Ovary (tissue), 3 donors: ENCODE measurements at regions not wholly inside any gene's neighbourhood (a gene's known extent, or its start where the extent isn't known, plus 50 kb on each side); places are given as distances from the start of the nearest gene placed in this dataset.

Experiments
- EP300 ChIP-seq: sonication (generic); formaldehyde crosslinking; IDR thresholded peaks from one replicate; pipeline ENCODE4 v1.6.1; 2017; ENCODE audit warnings: antibody characterized with exemption
- POLR2A ChIP-seq: fragments of 450-650 bp; IDR thresholded peaks from one replicate; pipeline ENCODE4 v1.6.1; 2017; ENCODE audit warnings: antibody characterized with exemption, mild to moderate bottlenecking, moderate library complexity
- TF ChIP-seq, protein P1 (sequence below), 3 donors: fragments of 450-650 bp in 2 of 3; fragments of 200-600 bp in 1 of 3; IDR thresholded peaks; one replicate each; pipeline versions ENCODE4 v1.5.1 to v1.8.0; 2016 to 2022; ENCODE audit warnings: antibody characterized with exemption in 3 of 3, mild to moderate bottlenecking in 1 of 3
- donor health status: DM: no; HTN: no; CAD: no.

DNA sequence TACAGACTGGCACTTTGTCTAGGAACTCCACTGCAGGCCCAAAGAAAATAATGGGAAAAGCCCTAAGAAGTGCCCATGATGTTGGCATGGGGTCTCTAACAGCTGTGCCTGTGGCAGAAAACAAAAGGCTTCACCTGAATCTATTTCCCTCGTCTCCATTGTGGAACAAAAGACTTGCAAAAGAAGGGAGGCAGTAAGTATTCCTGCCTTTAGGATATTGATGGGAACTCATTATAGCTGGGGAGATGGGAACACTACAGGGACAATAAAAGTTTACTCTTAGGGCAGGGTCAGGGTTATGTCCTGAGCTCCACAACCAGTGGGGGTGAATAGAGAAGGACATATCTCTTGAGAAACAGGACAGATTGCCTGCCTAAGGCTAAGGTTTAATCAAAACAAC is 930.6 kb upstream of the EPHA6 start:
- TF ChIP-seq, protein P1, sequence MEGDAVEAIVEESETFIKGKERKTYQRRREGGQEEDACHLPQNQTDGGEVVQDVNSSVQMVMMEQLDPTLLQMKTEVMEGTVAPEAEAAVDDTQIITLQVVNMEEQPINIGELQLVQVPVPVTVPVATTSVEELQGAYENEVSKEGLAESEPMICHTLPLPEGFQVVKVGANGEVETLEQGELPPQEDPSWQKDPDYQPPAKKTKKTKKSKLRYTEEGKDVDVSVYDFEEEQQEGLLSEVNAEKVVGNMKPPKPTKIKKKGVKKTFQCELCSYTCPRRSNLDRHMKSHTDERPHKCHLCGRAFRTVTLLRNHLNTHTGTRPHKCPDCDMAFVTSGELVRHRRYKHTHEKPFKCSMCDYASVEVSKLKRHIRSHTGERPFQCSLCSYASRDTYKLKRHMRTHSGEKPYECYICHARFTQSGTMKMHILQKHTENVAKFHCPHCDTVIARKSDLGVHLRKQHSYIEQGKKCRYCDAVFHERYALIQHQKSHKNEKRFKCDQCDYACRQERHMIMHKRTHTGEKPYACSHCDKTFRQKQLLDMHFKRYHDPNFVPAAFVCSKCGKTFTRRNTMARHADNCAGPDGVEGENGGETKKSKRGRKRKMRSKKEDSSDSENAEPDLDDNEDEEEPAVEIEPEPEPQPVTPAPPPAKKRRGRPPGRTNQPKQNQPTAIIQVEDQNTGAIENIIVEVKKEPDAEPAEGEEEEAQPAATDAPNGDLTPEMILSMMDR (IDR thresholded peaks at IDR 0.05): no peak
- no peak for TF ChIP-seq POLR2A
- TF ChIP-seq EP300: no peak
